Naive thymus-derived CD8-positive, alpha-beta T cell (primary cell): ENCODE measurements at regions not wholly inside any gene's neighbourhood (a gene's known extent, or its start where the extent isn't known, plus 50 kb on each side); places are given as distances from the start of the nearest gene placed in this dataset.

Source experiments
- ATAC-seq, 2 donors: fragments of 150-1000 bp; cut with Tn5 transposase in 1 of 2; sonication (Bioruptor Pico), chemical (Tn5 transposase) in 1 of 2; 1 replicate in 1 of 2; 2 replicates in 1 of 2; pipeline ENCODE4 v1.10.0; 2021; ENCODE audit warnings: mild to moderate bottlenecking in 2 of 2, moderate library complexity in 2 of 2
- POLR2A ChIA-PET: fragments of 350-600 bp; sonication (Branson Sonifier 250); formaldehyde crosslinking; loops from one replicate; lab custom pipeline; 2021; ENCODE audit warnings: antibody characterized with exemption; lab: Charles Lee
- DNase-seq, 10 donors: peaks; one replicate each; pipeline versions ENCODE4 v3.0.0 to v3.0.0-alpha.2; 2020 to 2022
- H3K27ac Mint-ChIP-seq, 10 donors: one replicate each; pipeline ENCODE4 v1.8.0; 2020 to 2022; ENCODE audit warnings: mild to moderate bottlenecking in 10 of 10, mixed read lengths in 10 of 10, moderate library complexity in 4 of 10, inconsistent platforms in 1 of 10
- H3K27me3 Mint-ChIP-seq, 5 donors: one replicate each; pipeline ENCODE4 v1.8.0; 2021 to 2022; ENCODE audit warnings: mixed read lengths in 5 of 5
- H3K36me3 Mint-ChIP-seq, 3 donors: one replicate each; pipeline ENCODE4 v1.8.0; 2020 to 2022; ENCODE audit warnings: mixed read lengths in 3 of 3, mild to moderate bottlenecking in 2 of 3, inconsistent platforms in 1 of 3
- H3K4me1 Mint-ChIP-seq, 4 donors: one replicate each; pipeline ENCODE4 v1.8.0; 2021 to 2022; ENCODE audit warnings: mixed read lengths in 4 of 4
- H3K4me3 Mint-ChIP-seq, 10 donors: one replicate each; pipeline ENCODE4 v1.8.0; 2020 to 2022; ENCODE audit warnings: mild to moderate bottlenecking in 10 of 10, mixed read lengths in 10 of 10, moderate library complexity in 6 of 10, inconsistent platforms in 1 of 10
- H3K9me3 Mint-ChIP-seq, 9 donors: one replicate each; pipeline ENCODE4 v1.8.0; 2020 to 2022; ENCODE audit warnings: mixed read lengths in 9 of 9, mild to moderate bottlenecking in 3 of 9, inconsistent platforms in 1 of 9, moderate library complexity in 1 of 9

DNA sequence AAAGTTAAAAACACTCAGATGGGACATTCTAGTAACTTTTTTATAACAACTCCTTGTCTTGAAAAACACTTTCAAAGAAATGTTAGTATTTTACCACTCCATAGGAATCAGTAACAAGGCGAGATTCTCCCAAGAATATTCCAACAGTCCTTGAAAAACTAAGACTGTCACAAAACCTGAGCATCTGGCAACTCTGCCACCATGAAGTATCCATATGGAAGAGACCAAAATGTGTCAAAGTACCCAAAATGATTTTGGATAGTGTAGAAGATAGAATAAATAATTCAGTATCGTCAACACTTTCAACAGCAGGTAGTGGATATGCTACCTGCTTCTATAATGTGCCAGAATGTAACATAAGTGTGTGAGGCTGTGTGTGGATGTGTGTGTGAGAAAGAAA, 361.8 kb downstream of the ZEB2 start:
- Mint-ChIP-seq H3K4me3 (no peak overlapping the region), H3K4me1 (peaks cover 0 to 2% (median 0%) of the 10 kb centered on the region in 4 donors), H3K27me3 (no peaks in the 10 kb centered on the region), H3K9me3 (no peaks in the 10 kb centered on the region), H3K27ac (no peak overlapping the region), H3K36me3 (peaks cover 0 to 5% (median 0%) of the 10 kb centered on the region in 3 donors)
- ATAC-seq (no peak), DNase-seq (no peak)
- POLR2A ChIA-PET, result no interaction called here

DNA sequence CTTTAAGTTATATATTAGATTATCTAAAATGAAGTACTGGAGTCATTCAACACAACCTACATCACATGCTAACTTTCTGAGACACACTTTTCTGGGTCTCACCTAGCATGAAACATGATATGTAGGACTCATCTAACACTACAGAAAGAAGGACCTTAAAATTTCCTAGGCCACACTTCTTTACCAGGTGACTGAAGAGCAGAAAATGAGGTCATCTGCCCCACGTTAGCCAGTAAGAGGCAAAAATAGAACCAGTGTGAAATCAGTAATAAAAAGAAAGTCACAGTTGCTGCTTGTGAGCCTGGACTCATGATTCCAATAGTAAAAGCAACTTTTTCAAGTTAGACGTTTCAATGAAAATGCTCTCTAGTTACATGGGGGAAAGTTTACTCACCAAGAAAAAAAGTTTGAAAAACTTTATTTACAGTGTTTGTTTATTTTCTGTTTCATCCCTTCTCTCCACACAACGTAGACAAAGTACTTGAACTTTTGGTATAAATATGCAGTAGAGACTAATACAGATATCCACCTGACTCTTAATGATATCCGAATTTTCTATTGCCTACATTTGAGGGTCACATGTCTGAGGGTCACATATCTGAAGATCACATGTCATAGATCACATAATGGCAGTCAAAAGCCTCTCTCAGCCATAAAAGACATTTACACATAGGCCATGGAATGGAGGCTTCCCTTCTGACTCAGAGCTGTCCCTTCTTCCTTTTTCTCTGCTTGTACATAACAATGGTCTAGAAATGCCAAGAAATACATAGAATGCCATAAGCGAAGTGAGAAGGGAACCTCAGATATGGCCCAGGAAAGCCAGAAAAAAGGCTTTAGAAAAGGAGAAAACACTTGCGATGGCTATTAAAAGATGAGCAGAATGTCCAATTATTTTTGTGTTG, 362.9 kb downstream of the ZEB2 start:
- peaks cover 0 to 5% (median 0%) of the 10 kb centered on the region in 3 donors for H3K36me3 Mint-ChIP-seq
- H3K27ac Mint-ChIP-seq, result no peak overlapping the region
- ATAC-seq, result no peak
- POLR2A ChIA-PET, result no interaction called here
- no peak overlapping the region for H3K4me3 Mint-ChIP-seq
- H3K9me3 Mint-ChIP-seq, result no peaks in the 10 kb centered on the region
- no peak for DNase-seq
- H3K4me1 Mint-ChIP-seq, result peaks cover 0 to 2% (median 0%) of the 10 kb centered on the region in 4 donors
- no peaks in the 10 kb centered on the region for H3K27me3 Mint-ChIP-seq

DNA sequence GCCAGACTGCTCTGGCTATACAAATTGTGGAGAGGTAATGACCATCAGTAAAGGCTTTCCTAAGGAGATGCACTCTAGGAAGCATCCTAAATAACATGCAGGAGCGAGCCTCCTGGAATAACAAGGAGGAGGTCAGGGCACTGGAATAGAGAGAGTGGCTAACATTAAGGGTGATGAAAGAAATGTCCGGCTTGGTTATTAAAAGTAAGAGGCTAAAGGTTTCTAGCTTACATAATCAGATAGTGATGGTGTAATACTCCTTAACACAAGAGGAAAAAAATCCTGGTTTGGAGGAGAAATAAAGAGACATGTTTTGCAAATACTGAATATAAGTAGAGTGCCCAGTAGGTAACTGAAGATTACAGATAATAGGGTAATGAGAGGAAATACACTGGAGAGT, 365.7 kb downstream of the ZEB2 start:
- Mint-ChIP-seq H3K27ac (no peak overlapping the region), H3K36me3 (peaks cover 0 to 5% (median 0%) of the 10 kb centered on the region in 3 donors), H3K4me3 (no peak overlapping the region), H3K4me1 (peaks cover 0 to 2% (median under 1%) of the 10 kb centered on the region in 4 donors), H3K9me3 (no peaks in the 10 kb centered on the region), H3K27me3 (no peaks in the 10 kb centered on the region)
- DNase-seq, result no peak
- no peak for ATAC-seq
- POLR2A ChIA-PET, result no interaction called here

DNA sequence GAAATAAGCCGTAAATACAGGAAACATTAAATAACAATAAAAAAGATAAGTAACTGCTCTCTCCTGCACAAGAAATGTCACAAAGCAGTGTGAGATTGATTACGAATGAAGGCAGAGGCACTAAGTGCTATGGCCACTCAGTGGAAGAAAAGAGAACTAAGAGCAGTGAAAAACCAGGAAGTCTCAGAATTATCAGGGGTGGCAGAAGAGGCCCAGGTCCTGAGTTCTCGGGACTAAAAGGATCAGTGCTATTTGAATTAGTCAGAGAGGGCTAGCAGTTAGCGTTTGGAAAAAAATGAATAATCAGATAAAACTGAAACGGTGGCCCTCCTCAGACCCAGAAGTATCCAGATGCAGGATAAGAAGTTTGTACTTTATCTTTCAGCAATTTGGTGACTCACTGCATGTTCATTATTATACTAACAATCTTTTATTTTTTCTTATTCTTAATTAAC, 367.1 kb downstream of the ZEB2 start:
- H3K4me1 Mint-ChIP-seq, result peaks cover 0 to 2% (median under 1%) of the 10 kb centered on the region in 4 donors
- POLR2A ChIA-PET, result no interaction called here
- H3K27ac Mint-ChIP-seq, result no peak overlapping the region
- H3K36me3 Mint-ChIP-seq, result peaks cover 0 to 5% (median 0%) of the 10 kb centered on the region in 3 donors
- no peaks in the 10 kb centered on the region for H3K9me3 Mint-ChIP-seq
- ATAC-seq (no peak), DNase-seq (no peak)
- no peaks in the 10 kb centered on the region for H3K27me3 Mint-ChIP-seq
- no peak overlapping the region for H3K4me3 Mint-ChIP-seq

DNA sequence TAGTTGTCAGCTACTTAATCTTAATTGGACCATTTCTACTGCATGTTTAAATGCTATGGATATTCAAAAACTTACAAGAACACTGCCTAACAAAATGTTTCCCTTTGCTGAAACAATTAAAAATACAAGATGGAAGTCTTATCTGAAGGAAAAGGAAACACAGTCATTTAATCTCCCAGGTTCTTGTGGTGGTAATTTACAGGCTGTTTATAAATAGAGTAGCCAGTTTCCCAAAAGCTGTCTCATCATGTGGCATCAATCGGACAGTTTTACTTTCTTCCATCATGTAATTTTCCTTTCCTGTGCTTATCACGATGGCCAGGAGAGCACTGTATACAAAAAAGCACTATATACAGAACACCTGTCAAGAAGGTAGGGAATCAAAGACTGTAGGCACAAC, 368.1 kb downstream of the ZEB2 start:
- Mint-ChIP-seq H3K36me3 (peaks cover 0 to 5% (median 0%) of the 10 kb centered on the region in 3 donors), H3K9me3 (no peaks in the 10 kb centered on the region)
- POLR2A ChIA-PET, result no interaction called here

DNA sequence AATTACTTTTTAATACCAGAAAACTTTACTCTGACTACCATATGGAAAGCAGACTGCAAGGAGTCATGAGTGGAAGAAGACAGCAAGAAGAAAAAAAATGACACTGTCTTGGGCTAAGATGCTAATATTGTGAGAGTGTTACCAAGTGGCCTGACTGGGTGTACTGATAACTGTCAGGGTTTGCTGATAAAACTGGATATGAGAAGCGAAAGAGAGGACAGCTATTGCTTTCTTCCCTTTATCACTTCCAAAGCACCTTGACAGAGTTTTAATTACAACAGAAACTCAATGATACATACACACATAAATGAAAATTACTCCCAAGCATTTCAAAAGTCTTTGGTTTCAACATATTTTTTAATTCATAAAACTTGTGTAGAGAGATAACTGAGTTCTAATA, 368.5 kb downstream of the ZEB2 start:
- Mint-ChIP-seq H3K27me3 (no peaks in the 10 kb centered on the region), H3K4me1 (peaks cover 0 to 2% (median under 1%) of the 10 kb centered on the region in 4 donors), H3K36me3 (peaks cover 0 to 5% (median 0%) of the 10 kb centered on the region in 3 donors), H3K4me3 (no peak overlapping the region), H3K9me3 (no peaks in the 10 kb centered on the region), H3K27ac (no peak overlapping the region)
- DNase-seq, result no peak
- no peak for ATAC-seq
- POLR2A ChIA-PET, result no interaction called here

More for the DNA sequence above, 368.1 kb downstream of the ZEB2 start:
- no peak for ATAC-seq
- Mint-ChIP-seq H3K4me3 (no peak overlapping the region), H3K27ac (no peak overlapping the region), H3K27me3 (no peaks in the 10 kb centered on the region), H3K4me1 (peaks cover 0 to 2% (median under 1%) of the 10 kb centered on the region in 4 donors)
- DNase-seq, result no peak

DNA sequence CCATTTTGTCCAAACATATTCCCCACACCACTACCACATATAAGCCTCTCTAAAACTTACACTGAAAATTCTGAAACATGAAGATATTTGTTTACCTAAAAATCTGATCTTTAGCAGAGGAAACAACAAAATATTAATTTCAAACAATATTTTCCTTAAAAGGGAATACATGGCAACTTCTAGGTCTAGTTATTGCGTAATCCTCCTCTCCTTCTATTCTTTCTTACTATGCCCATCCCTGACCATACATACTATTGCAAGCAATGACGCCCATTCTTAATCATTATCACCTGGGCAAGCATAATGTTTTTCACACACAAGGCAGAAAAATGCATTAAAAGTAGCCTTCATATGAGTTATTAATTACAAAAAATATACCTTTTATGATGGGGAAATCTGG, 372.6 kb downstream of the ZEB2 start:
- DNase-seq (no peak), ATAC-seq (no peak)
- Mint-ChIP-seq H3K9me3 (no peaks in the 10 kb centered on the region), H3K36me3 (peaks cover 10 to 14% (median 13%) of the 10 kb centered on the region in 3 donors), H3K4me3 (no peak overlapping the region), H3K27me3 (no peaks in the 10 kb centered on the region), H3K4me1 (peaks cover 0 to 6% (median under 1%) of the 10 kb centered on the region in 4 donors), H3K27ac (no peak overlapping the region)
- POLR2A ChIA-PET, result no interaction called here

DNA sequence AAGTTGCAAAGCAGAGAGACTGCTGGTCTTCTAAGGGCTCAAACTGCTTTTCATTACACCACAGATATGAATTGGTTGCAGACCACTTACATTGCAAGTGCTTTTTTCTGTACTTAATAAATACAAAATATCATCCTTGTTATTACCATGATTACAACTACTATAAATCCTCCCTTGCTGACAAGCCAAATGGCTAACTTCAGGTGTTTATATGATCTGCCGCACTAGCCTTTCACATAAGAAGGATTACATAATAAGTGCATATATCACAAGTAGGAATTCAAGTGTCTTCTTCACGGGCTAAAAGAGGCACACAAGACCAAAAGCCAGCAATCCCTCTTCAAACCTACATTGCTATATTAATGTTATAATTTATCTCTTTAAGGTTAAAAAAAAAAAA, 373.0 kb downstream of the ZEB2 start:
- ATAC-seq (no peak), DNase-seq (no peak)
- Mint-ChIP-seq H3K4me1 (peaks cover 0 to 6% (median under 1%) of the 10 kb centered on the region in 4 donors), H3K27me3 (no peaks in the 10 kb centered on the region), H3K36me3 (peaks cover 13 to 18% (median 14%) of the 10 kb centered on the region in 3 donors), H3K4me3 (no peak overlapping the region), H3K27ac (no peak overlapping the region), H3K9me3 (no peaks in the 10 kb centered on the region)
- POLR2A ChIA-PET, result no interaction called here

DNA sequence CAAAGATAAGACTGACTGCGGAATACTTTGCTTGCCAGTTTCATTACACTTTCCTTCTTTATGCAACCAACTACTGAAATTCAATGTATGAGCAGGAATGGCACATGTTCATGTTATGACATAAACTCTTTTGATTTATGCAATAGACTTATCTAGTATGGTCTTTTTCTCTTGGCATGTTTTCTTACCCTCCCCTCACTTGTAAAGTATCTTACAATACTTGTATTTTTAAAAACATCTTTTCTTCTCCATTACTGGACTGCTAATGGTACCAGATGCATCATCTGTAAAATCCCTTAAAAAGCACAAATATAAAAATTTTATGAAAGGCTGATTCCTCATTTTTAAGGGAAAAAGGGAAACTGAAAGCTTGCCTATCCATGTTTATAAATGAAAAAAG, 373.8 kb downstream of the ZEB2 start:
- no peak for DNase-seq
- no peaks in the 10 kb centered on the region for H3K27me3 Mint-ChIP-seq
- no peak for ATAC-seq
- peaks cover 13 to 23% (median 19%) of the 10 kb centered on the region in 3 donors for H3K36me3 Mint-ChIP-seq
- peaks cover 0 to 6% (median under 1%) of the 10 kb centered on the region in 4 donors for H3K4me1 Mint-ChIP-seq
- H3K27ac Mint-ChIP-seq, result no peak overlapping the region
- no peaks in the 10 kb centered on the region for H3K9me3 Mint-ChIP-seq
- no peak overlapping the region for H3K4me3 Mint-ChIP-seq
- POLR2A ChIA-PET, result interaction anchor here (0.6 kb wide), 1 partner anchor 9 kb away, joined by 6 read pairs; no protein-coding TSS in a partner anchor

DNA sequence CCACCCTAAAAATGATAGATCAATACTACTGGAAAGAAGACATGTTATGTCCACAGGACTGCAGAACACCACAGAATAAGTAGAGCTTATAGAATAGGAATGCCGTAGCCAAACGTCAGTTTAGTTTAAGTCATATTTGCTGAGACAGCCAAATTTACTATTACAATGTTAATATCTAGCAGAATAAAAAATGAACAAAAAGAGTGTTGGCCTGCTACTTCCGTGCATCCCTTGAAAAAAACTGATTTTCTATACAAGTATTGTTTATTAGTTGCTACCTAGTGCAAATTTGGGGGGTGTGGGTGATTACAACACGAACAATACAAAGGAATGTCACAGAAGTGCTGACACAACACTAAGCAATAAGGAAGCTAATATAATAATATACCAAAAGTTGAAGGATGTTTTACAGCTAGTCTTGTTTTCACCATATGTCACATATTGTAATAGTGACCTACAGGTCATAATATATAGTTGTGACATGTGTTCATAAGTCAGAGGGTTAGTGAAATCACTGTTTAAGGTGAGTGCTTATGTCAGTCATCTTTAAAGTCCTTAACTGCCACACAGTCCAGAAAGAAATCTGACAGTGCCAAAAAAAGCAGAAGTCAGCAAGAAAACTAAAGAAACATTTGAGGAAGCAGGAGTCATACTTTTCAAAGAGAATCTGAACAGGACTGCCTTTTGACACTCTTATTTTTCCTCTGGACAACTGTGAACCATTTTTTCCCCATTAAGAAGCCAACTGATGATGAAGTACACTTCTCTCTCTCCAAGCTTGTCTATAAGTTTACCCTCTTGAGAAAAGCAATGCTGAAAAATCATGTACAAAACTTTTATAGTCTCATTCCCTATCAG, 376.4 kb downstream of the ZEB2 start:
- Mint-ChIP-seq H3K36me3 (peaks cover 13 to 27% (median 23%) of the 10 kb centered on the region in 3 donors), H3K27me3 (no peaks in the 10 kb centered on the region), H3K4me3 (no peak overlapping the region), H3K4me1 (peaks cover 0 to 6% (median 0%) of the 10 kb centered on the region in 4 donors), H3K9me3 (no peaks in the 10 kb centered on the region), H3K27ac (no peak overlapping the region)
- no peak for ATAC-seq
- POLR2A ChIA-PET, result no interaction called here
- no peak for DNase-seq

DNA sequence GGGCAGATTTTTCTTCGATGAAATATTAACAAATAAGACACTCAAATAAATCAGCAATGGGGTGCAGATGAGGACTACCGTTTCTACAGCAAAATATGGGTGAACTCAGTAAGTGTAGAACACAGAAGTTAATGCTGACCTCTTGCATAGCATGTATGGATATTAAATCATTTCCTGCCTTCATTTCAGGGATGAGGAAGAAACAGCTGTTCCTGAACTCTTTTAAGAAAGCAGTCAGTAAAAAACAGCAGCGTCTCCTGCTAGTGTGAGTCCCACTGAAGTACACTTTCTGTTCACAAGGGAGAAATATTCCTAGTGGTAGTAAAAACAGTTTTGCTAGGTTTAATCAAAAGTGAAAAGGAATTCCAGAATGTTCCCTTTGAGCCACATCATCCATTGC, 379.0 kb downstream of the ZEB2 start:
- peaks cover 13 to 35% (median 26%) of the 10 kb centered on the region in 3 donors for H3K36me3 Mint-ChIP-seq
- H3K4me1 Mint-ChIP-seq, result peaks cover 0 to 12% (median 0%) of the 10 kb centered on the region in 4 donors
- no peak overlapping the region for H3K4me3 Mint-ChIP-seq
- no peaks in the 10 kb centered on the region for H3K27me3 Mint-ChIP-seq
- no peak for DNase-seq
- H3K9me3 Mint-ChIP-seq, result no peaks in the 10 kb centered on the region
- H3K27ac Mint-ChIP-seq, result no peak overlapping the region
- no peak for ATAC-seq
- POLR2A ChIA-PET, result no interaction called here

DNA sequence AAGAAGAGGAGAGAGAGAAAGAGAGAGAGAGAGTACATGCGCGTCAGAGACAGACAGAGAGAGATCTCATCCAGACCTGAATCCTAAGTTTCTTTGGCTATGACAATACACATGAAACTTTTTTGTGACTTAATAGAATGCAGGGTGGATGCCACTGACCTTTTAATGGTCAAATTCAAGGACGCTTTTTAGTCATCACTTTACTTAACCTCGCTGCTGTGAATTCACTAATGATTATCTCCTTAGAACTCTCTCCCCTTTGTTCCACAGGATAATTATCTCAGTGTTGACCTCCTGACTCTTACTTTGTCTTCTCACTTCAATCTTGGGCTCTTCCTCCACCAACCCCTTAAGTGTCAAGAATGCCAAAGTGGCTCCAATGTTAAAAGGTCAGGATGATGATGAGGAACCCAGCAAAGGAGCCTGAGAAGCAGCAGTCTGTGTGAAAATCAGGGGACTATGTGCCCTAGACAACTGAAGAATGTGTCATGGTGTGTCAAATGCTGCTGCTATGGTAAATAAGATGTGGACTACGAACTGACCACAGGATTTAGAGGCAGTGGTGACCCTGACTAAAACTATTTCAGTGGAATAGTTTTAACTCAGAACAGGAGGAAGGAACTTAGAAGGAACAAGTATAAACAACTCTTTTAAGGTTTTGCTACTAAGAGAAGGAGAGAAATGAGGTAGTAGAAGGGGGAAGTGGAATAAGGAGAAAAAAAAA, 382.1 kb downstream of the ZEB2 start:
- POLR2A ChIA-PET, result no interaction called here
- DNase-seq (no peak), ATAC-seq (no peak)
- Mint-ChIP-seq H3K27me3 (no peaks in the 10 kb centered on the region), H3K4me1 (peaks cover 0 to 7% (median 0%) of the 10 kb centered on the region in 4 donors), H3K36me3 (peaks cover under 1 to 30% (median 23%) of the 10 kb centered on the region in 3 donors), H3K9me3 (no peaks in the 10 kb centered on the region), H3K27ac (no peak overlapping the region), H3K4me3 (no peak overlapping the region)
